T-helper 22 cell (primary cell): ENCODE measurements at regions not wholly inside any gene's neighbourhood (a gene's known extent, or its start where the extent isn't known, plus 50 kb on each side); places are given as distances from the start of the nearest gene placed in this dataset.

Experiments used
- DNase-seq: peaks from one replicate; pipeline ENCODE4 v3.0.0-alpha.2; 2020; ENCODE audit warnings: low read depth

DNA sequence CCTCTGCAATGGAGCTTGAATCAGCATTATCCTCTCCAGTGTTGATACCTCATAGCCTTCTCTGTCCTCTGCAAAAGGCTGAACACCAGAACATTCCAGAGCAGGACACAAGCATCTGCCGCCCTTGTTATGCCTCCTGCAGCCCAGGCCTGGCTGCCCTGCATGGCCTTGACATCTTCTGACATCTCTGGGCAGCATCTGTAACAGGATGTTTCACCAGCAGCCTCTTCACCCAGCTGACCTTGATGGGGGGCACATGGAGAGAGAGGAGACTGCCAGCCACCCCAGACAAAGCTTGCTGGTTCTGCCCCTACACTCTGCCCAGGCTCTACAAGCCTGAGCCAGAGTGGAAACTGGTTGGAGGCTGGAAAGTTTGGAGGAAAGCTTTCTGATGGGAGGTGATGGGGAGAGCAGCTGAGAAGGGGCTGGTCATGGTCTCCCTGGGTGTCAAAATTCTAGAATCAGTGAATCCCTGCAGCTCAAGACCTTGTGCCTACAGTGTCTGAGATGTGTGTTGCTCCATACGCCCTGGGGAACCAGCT is 145.1 kb downstream of the MRPL14 start:
- DNase-seq = no peak

- DNase-seq = no peak
These were observed 145.8 kb downstream of the MRPL14 start for GRCh38 chr6:43981363-43981990.

GRCh38 chr6:43980004-43980795 is 147.1 kb downstream of the MRPL14 start:
- DNase-seq = no peak

DNA sequence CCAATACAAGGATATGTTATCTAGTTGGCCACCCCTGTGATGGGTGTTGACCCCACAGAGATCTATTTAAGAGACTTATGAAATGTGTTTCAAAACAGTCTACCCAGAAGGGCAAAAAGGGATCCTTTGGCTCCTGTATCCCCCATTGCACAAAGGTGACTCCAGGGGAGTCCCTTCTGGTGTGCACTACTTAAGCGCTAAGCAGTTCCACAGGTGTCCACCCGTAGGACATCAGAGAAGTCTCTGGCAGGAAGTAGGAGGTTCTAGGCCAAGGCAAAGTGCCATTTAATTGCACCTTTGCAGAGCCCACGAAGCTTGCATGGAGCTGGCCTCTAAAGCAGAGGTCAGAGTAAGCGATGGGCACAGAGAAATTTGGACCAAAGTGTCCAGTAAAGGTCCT is 147.7 kb downstream of the MRPL14 start:
- no peak for DNase-seq

DNA sequence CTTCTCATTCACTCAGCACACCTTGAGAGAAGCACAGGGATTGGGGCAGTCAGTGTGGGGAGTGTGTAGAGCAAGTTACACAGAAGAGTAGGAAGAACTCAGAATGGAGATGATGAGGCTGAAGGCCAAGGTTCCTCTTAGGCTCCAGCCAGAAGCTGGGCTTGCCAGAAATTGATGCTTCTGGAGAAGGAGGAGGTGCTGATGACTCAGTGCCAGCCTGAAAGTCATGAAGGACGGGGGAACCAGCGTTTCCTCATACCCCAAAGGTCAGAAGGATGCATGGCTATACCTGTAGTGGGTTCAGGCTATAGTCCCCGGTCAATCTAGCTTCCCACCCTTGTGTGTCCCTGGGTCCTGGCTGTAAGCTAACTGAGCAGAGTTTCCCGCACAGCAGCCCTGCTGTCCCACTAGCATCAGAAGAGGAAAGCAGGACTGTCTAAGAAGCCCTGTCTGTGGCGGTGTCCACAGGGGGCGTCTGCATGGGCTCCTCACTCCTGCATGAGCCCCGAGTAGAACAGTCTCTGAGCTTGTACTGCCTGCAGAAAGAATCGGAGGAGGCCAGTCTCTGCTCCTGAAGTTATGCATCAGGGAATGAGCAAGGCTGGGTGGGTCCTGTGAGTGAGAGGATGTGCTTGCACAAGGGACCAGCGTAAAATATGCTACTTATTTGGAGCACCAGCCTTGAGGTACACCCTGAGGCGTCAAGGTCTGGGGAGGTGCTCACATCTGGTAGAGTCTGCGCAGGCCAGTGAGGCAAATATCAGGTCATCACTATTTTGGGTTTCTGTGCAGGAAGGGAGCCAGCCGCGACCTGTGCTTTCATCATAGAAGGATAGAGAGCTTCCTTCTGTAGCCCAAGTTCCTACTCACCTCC is 148.5 kb downstream of the MRPL14 start:
- no peak for DNase-seq

GRCh38 chr6:43977404-43978111 is 149.7 kb downstream of the MRPL14 start:
- no peak for DNase-seq

DNA sequence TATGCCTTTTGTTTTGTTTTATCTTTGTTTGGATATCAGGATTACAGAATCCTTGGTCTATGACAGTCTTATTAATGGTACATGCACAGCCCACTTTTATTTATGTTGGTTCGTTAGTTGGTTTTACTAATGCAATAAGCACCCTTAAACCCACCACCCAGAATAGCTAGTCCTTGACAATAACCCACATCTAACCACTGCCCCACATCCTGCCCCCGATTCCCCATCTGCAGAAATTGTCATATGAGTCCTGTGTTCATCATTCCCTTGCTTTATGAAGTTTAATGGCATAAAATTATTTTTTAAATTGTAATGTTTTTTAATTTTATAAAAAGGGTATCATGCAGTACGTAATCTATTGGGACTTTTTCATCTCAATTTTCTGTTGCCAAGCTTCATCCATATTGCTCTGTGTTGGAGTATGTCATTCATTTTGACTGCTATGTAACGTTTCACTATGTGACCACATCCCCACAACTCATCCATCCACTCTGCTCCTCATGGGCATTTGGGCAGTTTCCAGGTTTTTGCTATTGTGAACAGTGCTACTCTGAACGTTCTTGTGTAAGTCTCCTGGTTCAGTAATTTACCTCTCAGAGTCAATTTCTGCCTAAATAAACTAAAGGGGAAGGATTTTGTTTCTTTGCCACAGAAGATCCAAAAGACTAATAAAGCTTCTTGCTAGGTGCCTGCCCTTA is 150.4 kb downstream of the MRPL14 start:
- no peak for DNase-seq

GRCh38 chr6:43974643-43975230 is 152.5 kb downstream of the MRPL14 start:
- DNase-seq = no peak

- no peak for DNase-seq
These were observed 153.9 kb downstream of the MRPL14 start for GRCh38 chr6:43973357-43973756.

DNA sequence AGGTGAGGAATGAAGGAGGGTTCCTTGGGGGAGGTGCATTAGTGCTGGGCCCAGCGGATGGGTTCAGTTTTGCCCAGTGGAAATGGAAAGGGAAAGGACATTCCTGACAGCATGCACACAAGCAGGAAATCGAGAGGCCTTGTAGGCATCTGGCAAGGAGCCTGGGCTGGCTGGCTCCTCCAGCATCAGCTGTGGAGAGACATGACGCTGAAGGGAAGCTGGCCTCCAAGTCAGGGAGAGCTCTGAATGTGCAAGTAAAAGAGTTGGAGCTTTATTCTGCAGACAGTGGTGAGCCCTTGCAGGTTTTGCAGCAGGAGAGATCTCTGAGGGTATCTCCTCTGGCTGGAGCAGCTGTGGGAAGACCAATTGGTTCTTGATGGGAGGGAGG is 154.3 kb downstream of the MRPL14 start:
- DNase-seq = no peak

- DNase-seq = no peak
These were observed 154.9 kb downstream of the MRPL14 start for GRCh38 chr6:43972179-43972912.

DNA sequence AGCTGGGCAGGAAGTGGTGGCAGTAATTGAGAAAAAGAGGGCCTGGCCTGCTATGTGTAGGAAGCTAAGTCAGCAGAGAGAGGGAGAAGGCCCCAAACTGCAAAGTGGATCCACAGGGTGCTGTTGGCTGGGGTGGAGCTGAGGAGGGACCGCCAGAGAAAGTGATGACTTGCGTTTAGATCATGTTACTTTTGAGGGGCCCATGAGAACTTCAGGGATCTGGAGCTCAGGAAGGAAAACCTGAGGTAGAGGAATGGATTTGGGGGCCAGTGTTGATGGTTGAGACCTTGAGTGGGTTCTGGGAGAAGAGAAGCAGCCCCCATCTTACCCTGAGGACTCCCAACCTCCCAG is 155.5 kb downstream of the MRPL14 start:
- no peak for DNase-seq

GRCh38 chr6:43970913-43971775 is 156.1 kb downstream of the MRPL14 start:
- DNase-seq = no peak

- no peak for DNase-seq
These were observed 157.0 kb downstream of the MRPL14 start for GRCh38 chr6:43970068-43970912.

- no peak for DNase-seq
These were observed 157.9 kb downstream of the MRPL14 start for GRCh38 chr6:43969158-43969981.

DNA sequence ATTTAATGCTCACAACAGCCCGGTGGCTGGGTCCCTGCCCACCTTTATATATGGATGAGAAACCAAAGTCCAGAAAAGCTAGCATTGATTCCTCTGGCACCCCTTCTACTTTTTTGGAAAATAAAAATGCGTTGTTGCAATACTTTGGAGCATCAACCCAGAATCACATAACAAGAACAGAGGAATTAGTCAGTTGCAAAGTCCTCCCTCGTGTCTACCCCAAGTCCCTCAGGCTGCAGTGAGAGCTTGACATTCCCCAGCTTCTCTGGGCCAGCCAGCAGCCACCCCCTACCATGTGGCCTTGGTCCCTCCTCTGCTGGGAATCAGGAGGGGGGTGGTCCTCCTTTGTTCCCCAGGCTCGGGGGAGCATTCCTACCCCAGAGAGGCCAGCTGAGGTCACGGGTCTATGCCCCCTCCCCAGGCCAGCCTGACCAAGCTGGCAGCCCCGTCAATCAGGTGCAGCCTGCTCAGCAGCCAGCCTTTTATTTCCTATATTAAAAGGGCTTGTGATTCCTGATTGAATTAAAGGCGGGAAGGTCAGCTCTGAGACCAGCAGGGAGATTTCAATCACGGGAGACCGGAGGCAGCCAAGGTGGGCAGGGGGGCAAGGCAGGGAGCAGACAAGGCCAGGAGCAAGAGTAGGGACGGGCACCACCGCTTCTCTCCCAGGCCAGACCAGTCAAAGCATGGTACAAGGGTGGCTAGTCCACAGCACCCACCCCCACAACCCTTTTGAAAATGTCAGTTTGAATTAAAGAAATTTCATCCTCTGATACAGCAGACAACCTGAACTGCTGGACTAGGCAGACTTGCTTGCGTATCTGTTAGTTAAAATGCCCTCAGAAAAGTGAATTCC is 158.9 kb downstream of the MRPL14 start:
- no peak for DNase-seq

DNA sequence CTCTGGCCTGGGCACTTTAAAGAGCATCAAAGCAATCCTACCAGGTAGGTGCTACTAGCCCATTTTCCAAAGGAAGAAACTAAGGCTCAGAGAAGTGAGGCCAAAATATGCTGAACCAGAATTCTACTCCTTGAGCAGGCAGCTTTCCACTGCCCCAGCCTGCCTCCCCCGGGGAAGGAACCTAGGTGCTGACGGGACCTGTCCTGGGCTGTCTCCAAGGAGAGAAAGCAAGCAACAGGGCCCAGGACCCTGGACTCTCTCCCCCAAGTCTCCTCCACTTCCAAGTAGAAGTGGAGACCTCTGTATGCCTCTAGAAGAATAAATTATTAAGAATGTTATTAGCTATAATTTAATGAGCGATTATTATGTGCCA is 159.5 kb downstream of the MRPL14 start:
- no peak for DNase-seq
